ENCODE measurements at regions not wholly inside any gene's neighbourhood (a gene's known extent, or its start where the extent isn't known, plus 50 kb on each side); places are given as distances from the start of the nearest gene placed in this dataset.
A peak's percentile ranks its signal among the peaks of the same experiment; 100 is the strongest.

DNA sequence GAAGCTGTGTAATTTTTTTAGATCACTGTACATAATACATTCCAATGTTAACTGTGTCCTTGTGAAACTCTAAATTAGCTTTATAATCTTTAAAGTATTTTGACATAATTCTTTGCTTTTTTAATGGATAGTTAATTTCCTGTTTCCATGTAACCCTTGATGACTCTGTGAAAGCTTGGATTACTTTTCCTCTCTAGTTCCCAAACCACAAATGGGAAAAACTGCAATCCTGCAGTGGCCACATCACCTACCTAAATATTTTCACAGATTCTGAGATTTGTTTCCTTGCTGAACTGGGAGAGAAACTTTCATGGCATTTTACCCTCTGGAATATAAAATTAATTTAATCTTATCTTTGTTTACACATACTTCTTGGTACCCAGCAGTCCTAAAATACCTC, 161.6 kb upstream of the CCDC68 start:
- DNase-seq (ENCODE audit: low spot score): no peak

DNA sequence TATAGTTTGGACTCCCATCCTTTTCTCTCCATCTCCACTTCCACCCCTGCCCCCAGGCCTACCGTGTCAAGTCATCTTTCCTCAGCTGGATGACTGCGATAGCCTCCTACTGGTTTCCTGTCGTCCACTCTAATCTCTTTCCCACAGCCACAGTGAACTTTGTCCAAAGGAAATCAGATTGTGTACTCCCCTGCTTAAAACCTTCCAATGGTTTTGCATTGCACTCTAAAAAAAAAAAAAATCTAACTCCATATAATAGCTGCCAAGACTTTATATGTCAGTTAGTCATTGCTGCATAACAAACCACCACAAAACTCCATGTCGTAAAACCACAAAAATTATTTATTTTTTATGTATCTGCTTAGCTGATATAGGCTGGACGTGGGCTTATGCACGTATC, 160.2 kb upstream of the CCDC68 start:
- DNase-seq (ENCODE audit: low spot score): no peak

DNA sequence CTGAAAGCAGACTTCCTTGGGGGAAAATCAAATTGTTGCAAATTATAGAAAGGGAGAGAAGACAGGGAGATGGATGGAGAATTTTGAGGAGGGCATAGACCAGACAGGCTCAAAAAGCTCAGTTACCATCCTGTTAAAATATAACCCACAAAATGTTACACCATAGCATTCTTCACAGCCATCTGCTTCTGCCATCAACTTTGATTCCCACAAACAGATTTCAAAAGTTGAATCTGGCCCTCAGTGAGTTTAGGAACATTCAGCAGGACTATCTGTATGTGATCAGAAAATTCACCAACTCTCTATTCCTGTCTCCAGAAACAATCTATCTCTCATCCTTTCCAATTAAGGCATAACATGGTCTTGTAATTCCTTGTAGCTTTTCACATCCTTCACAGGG, 159.8 kb upstream of the CCDC68 start:
- DNase-seq (ENCODE audit: low spot score): no peak

DNA sequence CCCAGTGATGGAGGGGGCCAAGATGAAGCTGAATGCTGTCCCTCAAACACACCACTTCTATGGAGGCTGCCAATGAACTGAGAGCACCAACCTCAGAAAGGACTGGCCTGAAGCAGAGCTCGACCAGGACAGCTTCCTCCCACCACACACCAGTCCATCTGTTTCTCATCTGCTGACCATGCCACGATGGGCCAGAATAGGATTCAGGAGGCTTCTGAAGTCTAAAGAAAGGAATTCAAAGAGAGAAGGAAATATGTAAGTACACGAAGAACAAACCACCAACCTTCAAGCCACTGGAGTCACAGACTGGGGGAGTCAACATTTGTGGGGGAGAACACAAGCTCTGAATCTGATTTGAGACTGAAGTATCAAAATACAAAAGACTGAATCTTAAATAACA, 157.6 kb upstream of the CCDC68 start:
- DNase-seq (ENCODE audit: low spot score): no peak

DNA sequence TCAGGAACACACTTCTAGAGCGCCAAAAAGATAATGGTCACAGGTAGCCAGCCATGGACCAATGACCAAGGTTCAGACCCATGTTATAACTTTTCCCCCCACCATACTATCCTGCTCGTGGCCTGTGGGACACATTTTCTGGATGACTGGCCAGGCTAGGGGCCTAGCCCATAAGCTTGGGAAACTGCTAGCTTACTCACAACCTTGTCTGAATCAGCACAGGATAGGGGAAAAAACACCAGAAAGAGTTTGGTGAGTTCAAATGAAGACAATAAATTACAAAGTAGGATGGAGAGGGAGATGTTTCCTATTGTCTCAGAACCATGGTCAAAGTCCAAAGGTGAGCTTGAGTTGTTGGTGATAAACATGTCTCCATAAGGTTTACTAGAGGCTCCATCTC, 156.3 kb upstream of the CCDC68 start:
- DNase-seq (ENCODE audit: low spot score): no peak

DNA sequence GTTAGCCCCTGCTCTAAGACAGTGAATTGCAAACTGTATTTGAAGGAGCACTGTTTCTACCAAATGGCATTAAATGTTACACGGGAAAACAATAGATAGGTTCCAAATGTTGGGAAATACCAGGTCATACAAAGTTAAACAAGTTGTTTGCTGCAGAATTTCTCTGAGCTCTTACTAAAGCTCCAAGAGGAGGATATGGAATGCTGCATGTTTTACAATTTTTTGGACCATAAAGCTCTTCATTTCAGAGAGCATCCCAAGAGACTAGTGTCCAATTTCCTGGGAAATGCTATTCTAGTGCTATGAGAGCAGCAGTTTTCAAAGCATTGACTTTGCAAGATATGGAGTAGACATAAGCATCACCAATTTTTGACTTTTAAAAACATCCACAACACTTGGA, 155.6 kb upstream of the CCDC68 start:
- no peak for DNase-seq (ENCODE audit: low spot score)

DNA sequence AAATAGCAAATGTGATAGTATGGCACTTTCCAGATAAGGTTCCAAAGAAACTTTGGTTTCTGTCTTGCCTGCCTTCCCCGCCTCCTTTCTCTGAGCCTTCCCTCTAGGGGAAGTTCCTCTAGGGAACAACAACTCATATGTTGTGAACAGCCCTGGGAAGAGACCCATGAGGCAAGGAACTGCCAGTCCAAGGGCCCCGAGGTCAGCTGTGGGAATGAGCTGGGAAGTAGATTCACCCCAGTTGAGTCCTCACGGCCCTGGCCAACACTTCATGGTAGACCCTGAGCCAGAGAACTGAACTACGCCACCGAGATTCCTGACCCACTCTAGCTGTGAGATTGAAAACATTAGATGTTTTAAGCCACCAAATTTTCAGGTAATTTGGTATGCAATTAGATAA, 154.5 kb upstream of the CCDC68 start:
- DNase-seq (ENCODE audit: low spot score): no peak

DNA sequence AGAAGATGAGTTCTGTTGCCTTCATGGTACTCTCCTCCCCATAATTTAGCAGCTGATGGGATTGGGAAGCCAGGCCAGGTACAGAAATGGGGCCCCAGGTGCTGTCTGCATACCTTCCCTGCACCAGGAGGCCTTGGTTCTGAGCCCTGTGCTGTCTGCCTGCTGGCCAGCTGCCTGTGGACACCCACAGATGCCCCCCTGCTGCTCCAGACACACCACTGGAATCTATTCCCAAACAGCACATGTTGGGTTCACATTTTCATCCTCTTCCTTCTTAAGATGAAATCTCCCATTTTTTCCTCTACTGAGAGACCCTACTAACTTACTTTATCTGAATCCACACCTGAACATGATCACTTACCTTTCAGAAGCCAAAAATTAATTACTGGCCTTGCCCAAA, 152.0 kb upstream of the CCDC68 start:
- no peak for DNase-seq (ENCODE audit: low spot score)

DNA sequence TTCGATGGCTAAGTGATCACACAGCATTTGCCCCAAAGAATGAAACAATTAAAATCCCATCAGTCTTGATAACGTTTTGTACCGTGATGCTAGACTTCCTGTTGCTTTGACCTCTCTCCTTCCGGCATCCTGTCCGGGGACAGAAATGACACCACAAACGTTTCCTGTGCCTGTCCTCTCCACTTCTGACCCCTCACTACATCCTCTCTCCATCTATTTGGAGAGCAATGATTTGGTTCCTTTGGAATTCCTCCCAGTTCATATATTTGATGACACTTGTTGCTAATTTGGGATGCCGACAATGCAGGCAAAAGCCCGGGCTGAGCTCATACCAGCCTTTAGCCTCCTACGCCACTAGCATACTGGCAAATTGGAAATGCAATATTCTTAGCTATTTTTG, 151.2 kb upstream of the CCDC68 start:
- DNase-seq (ENCODE audit: low spot score): no peak

DNA sequence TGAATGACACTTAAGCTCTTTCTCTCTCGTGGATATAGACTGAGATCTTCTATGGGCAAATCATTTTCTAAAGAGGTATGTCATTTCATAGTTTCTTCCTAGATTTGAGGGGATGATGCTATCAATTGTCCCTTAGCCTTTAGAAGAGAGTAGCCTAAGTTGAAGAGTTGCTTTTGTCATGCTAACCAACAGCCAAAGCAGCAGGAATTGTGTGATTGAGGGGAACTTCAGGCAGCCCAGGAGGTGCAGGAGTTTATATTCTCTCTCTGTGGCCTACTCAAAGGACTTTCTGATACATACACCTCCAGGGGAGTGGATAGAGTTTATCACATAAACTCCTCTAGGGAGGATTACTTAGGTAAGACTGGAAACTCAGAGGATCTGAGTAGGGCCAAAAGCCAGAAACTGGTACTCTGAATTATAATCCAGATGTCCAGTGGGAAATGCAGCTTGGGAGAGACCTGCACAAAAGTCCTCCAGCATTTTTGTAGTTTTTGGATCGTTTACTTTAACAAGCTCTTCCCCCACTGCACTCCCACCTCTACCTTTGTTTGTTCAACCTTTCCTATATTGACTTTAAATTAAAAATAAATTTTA, 150.7 kb upstream of the CCDC68 start:
- no peak for DNase-seq (ENCODE audit: low spot score)

DNA sequence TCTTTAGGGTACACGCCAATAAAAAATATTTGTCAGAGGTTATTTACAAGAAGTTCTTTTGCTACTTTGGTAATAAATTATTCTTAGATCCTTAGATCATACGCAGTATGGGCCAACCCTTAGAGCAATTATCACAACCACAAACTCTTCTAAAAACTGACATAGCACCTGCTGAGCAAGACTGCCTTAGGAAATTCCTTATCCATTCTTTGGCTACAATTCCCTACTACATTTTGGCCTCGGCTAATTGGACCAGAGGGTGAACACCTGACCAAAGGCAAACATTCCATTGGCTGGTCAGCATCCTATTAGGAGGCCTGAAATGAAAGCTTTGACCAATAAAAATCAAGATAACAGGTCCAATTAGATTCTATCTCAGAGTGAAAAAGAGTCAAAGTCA, 147.6 kb upstream of the CCDC68 start:
- no peak for DNase-seq (ENCODE audit: low spot score)

DNA sequence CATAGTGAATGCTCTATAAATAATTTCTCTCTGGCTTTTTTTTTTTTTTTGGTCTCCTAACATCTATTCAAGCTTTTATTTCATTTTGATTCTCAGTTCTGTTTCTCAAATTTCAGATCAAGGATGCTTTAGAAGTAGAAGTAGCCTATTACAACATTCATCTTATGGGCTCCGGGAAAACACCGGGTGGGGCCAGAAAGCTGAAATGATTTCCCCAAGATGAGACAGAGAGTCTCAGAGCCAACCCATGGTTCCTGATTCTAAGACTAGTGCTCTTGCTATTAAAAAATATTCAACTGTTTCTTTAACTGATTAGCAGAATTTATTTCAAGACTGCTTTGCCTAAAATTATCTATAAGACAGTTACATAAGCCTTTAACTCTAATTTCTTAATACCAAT, 147.2 kb upstream of the CCDC68 start:
- DNase-seq (ENCODE audit: low spot score): no peak

DNA sequence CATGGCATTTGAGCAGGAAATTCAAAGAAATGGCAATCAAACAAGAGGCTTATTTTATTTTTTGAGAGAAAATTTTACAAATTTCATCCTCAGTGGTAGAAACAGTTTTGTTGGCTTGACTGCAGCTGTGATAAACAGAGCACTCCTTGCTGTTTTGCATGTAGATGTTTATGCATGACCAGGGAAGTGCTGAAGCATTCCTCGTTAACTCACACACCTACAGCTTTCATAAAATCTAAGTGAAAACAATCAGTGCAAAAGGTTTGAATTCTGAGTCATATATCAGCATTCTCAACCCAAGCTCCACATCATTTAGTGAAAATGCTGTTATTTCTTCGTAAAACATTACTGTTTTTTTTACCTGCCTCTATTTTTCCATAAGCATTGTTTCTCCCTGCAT, 146.6 kb upstream of the CCDC68 start:
- no peak for DNase-seq (ENCODE audit: low spot score)

DNA sequence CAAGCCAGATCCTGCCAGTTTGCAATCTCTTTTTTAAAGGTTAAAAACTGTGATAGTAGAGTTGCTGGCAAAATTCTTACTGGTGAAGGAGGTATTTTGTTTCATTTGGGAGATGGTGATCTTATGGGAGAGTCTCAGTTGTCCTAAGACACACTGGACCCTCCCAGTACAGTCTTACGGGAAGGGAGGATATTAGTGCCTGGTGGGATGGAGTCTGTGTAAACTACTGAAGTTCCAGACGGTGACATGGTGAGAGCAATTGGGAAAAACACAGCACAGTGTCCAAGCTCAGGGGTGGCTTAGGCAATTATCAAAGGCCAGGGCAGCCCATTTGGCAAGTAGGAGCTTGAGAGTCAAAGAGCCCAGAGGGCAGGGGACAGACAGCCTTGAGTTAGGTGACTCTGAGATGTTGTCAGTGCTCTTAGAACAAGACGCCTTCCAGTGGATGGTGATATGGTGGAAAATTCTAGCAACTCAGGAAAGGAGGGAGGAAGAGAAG, 143.7 kb upstream of the CCDC68 start:
- no peak for DNase-seq (ENCODE audit: low spot score)

DNA sequence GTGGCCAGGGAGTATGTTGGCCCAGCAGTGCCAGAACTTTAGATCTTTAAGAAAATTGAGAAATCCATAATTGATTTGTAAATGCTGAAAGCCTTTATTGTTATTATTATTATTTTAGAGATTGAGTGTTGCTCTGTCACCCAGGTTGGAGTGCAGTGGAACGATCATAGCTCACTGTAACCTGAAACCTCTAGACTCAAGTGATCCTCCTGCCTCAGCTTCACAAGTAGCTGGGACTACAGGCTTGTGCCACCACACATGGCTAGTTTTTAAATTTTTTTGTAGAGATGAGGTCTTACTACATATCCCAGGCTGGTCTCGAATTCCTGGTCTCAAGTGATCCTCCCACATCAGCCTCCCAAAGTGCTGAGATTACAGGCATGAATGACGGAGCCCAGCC, 143.2 kb upstream of the CCDC68 start:
- no peak for DNase-seq (ENCODE audit: low spot score)

DNA sequence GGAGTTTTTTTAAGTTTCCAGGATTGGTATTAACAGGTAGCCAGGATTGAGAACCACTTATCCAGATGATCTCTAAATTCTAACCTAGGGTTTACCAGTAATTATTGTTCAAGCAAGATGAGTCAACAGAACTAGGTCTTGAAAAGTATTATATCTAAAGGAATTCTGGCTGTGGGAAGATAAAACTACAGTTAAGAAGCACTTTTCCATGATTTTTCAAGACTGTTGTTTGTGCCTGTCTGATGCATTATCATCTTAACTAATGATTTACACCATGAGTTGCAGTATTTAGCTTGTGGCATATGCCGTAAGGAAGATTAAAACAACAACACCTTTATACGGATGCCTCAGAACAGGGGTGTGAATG, 142.2 kb upstream of the CCDC68 start:
- no peak for DNase-seq (ENCODE audit: low spot score)

DNA sequence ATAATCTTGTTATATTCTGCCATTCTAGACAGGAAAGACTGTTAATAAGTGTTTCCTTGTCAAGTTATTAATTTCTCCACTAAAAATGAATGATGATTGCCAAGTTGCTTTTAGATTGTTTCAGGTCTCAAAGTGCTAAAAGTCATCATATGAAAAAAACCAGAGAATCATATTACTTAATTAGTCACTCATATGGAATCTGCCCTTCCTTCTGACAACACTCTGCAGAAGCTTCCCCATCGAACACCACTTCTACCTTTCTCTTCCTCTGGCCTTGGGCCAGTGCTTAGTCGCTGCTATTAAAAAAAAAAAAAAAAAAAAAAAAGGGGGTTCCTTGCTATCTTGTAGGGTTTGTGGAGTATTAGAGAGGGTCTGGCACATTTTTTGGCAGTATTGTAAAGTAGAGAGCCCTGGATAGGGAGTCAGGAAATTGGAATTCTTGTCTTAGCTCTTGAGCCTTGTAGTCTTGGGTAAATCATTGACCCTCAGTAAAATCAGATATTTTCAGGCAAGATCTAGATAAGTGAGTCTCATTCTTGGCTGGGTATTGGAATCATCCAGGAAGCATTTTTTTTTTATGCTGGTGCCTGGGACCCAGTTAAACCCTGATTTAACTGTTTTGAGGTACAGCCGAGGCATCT, 141.7 kb upstream of the CCDC68 start:
- no peak for DNase-seq (ENCODE audit: low spot score)

DNA sequence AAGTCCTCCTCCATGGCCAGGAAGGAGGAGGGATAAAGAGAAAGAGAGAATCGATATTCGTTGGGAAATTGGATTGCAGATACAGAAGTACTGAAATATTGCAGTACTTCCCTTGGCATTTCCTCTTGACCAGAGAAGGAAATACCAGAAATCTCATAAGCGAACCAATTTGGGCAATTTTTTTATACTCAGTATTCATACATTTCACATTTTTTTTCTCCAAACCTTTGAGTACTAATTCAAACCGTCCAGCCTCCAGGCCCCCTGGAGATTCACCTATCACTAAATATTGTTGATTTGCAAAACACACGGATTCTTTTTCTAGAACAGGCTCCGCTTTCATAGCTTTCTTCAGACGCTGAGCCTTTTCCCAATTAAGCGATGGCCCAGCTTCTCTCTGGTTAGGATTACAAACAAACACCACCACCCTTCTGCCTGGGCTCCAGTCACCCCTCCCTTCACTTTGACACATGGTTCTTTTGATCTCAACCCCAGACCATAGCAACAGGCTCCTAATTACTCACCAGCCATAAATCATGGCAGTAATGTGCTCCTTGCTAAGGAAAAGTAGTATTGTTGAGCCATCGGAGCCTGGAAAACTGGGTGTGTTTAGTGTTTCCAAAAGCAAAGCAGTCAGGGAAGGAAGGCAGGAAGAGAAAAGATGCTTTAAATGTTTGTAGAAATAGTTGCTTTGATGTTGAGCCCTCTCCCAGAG, 138.4 kb upstream of the CCDC68 start:
- no peak for DNase-seq (ENCODE audit: low spot score)

DNA sequence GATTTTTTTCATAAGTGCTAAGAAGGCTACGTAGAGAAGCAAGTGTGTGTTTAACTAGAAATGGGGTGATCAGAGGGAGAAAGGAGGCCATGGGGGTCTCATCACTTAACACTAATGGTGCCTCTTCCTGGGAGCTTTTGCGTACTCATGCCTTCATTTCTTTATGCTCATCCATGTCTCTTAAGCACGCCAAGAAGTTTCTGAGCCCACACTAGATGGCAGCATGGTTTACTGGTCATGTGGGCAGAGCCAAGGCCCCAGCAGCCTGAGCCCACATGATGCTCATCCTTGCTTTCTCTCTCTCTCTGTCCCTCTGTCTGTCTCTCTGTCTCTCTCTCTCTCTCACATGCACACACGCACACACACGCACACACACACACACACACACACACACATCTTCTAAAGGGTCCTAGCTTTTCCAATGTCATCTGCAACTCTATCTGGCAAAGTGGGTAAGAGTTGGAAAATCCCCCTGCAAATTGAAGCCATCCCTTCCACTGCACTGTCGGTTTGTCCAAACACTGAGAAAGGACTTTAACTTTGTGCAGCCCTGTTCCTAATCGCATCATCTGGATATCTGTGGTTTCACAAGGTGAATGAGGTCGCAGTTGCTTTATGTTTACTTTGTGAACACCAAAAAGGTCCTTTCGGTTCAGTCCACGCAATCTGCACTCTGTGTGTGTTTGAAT, 137.1 kb upstream of the CCDC68 start:
- peak; percentile 83 for DNase-seq (ENCODE audit: low spot score)

DNA sequence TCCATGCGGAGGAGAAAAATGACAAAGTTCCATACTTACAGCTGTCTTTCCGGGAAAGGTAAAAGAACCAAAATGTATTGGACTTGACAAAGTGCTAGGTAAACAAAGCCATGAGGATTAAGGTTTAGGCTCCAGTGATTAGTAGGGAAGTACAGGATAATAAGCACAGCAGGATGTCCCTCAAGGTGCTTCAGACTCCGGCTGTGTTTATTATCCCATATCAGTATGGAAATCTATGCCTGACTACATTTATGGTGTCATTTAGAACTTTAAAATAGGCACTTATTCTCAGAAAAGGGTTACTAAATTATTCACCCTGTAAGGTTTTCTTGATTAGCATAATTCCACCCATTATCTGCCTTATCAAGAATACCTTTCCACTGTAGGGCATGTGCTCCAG, 136.3 kb upstream of the CCDC68 start:
- no peak for DNase-seq (ENCODE audit: low spot score)

DNA sequence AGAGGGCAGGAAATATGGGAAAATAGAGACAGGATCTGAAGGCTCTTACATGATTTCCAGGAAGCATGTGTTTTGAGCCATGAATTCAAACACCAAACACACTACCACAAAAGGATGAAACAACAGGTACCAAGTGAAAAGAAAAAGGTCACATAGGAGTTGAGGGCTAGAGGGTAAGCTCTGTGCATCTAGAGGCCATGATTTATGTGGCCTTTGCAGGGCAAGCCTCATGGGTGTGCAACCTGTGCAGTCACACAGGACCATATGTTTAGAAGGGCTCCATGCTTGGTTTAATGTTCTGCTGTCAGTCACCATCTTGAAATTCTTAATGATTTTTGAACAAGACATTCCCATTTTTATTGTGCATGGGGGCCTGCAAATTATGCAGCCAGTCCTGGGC, 134.5 kb upstream of the CCDC68 start:
- no peak for DNase-seq (ENCODE audit: low spot score)

DNA sequence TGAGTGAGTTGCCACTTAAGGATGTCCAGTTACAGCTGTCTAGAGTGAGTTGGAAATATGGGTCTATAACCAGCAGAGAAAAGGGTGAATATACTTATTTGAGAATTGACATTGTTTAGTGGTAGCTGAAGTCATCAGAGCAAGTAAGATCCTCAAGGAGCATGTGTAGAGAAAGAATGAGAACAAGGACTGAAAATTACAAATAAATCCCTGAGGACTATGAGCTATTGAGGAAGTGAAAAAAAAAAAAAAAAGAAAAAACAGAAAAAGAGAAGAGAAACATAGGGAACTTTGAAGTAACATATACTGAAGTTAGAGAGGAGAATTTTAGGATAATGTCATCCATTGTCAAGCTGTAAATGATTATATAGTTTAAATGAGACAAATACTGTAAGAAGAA, 134.0 kb upstream of the CCDC68 start:
- no peak for DNase-seq (ENCODE audit: low spot score)

DNA sequence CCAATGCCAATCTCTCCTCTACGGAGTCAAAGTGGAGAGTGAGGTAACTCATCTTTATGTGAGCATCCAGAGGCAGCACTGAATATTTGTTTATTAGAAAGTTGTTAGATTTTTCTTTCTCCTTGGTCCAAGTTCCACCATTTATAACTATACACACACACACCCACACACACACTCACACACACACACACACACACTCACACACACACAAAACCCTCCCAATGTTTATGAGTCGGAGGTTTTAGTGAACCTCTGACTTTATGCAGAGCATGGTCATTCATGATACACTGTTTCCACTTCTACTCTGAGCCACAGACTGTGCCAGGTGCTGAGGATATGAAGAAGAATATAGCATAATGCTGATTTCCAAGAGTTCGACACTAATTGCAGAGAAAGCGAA, 132.9 kb upstream of the CCDC68 start:
- DNase-seq (ENCODE audit: low spot score): no peak
